Epidermal melanocyte (primary cell): ENCODE measurements at regions not wholly inside any gene's neighbourhood (a gene's known extent, or its start where the extent isn't known, plus 50 kb on each side); places are given as distances from the start of the nearest gene placed in this dataset.
"Not testable (repeated sequence)": the region's sequence is repeated elsewhere in the genome, so short reads cannot be mapped to it uniquely, and the experiment has no call there.

Experiments used
- DNase-seq: peaks from one replicate; pipeline ENCODE4 v3.0.0; 2011; ENCODE audit warnings: low spot score; ENCODE audit not compliant: insufficient read length

DNA sequence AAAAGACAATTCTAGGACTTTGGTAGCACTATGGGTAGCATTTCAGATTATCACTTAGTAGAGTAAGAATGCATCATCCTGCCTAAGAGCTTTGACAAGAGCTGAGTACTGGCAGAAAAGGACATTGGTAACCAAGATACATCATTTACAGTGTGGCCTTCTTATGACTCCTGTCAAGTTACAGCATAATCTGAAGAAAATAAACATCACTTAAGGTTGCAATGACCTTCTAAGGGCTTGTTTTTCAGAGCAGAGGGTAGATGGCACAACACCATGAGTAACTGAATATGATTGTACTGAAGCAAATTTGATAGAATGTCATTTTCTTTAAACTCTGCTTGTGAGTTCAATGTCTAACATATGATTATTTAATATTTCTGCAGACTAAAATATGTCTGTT is 822.6 kb downstream of the TBC1D32 start:
- DNase-seq, result no peak

DNA sequence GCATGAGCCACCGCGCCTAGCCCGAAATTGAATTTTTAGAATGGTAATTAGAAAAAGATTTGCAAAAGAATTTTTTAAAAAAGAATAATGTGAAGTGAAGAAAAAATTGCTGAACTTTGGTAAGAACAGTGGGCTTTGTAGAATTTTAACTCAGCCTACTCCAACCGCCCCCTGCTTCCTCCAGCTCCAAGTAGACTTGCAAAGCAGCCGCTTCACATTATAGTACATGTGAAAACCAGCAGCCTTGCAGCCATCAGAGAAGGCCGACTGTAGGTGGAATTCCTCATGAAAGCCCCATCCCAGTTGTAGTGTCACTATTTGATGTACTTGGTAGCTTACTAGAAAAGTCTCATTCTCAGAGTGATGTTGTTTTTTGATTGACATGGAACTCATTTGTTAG is 835.6 kb downstream of the TBC1D32 start:
- no peak for DNase-seq

- no peak for DNase-seq
These were observed 837.6 kb downstream of the TBC1D32 start for GRCh38 chr6:120496661-120497060.

- no peak for DNase-seq
These were observed 840.8 kb downstream of the TBC1D32 start for GRCh38 chr6:120493505-120493904.

DNA sequence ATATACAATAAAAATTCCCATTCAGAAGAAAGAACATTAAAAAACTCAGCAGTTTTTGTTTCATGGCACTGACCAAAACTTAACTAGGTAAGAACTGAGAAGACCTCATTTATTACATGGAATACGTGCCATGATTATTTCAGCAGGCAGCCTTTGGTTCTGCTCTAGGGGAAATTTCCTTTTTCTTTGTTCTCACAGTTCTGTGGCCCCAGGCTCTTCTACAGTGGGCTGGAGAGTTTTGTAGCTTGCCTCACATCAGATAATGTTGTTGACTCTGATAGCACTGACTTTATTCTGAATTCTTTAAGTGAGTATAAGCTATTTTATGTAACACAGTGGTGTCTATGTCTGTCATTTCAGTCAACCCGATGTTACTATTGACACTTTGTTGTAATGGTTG is 844.3 kb downstream of the TBC1D32 start:
- no peak for DNase-seq

- DNase-seq, result no peak
These were observed 850.1 kb downstream of the TBC1D32 start for GRCh38 chr6:120484146-120484545.

GRCh38 chr6:120478650-120479049 is 855.6 kb downstream of the TBC1D32 start:
- DNase-seq, result no peak

DNA sequence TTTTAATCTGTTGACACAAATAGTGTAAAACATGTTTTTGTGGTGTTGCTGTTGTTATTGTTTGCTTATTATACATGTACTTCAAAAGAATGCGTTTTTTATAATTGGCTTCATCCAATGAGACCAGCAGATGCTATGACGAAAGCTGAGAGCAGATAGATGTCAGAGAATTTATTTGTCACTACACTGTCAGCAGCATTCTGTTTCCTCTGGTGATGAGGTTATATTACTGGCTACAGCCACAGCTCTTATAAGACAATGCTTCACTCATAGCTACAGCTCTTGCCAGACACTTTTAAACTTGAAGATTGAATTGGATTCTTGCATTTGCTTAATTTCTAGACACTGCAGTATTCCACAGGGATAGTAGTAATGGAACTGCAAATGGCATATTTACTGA is 860.5 kb downstream of the TBC1D32 start:
- DNase-seq, result no peak

DNA sequence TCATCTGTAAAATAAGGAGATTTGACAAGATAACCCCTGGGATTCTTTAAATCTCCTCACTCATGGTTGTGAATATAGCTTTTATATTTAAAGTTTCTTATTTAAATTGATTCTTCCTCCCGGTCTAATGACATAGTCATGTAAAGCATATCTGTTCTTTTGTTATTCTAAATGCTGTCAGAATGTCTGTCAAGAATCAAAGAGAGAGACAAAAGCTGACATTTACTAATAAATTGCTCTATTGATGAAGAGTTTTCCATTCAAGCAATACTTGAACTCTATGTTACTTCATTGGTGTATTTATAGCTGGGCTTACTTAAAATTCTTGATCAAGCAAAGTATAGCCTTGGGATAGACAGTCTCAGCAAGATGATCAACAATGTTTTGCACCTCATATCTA is 865.8 kb downstream of the TBC1D32 start:
- DNase-seq, result no peak

DNA sequence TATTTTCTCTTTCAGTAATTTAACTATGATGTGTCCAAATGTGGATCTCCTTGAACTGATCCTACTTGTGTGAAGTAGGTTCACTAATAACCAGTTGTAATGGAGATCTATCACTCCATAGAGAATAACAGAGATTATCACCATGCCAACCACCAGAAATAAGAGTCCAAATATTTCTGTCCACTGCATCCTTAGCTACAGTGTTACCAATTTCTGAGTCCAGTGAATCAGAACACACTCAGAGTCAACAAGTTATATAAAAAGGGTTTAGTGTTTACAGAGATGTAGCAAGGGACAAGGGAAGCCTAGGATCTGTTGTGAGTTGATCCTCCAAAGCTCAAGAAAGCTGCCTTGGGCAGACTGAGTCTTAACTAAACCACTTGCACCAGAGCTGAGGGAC is 882.8 kb downstream of the TBC1D32 start:
- no peak for DNase-seq

DNA sequence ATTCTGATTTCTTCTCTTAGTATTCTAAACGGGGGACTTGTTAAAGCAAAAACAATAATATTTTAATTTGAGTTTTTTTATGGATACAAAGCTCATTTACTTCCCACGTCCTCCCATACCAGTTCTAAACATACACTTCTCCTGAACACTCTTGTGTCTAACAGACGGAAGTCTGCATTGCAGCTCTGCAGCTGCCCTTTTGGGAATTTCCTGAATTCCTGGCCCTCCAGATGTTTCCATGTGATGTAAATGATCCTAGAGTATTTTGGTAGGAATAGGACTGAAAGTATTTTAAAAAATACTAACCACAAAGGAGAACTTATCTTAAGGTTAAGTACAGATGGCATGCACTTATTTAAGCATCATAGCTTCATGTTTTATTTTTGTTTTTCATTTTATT is 886.7 kb downstream of the TBC1D32 start:
- no peak for DNase-seq

DNA sequence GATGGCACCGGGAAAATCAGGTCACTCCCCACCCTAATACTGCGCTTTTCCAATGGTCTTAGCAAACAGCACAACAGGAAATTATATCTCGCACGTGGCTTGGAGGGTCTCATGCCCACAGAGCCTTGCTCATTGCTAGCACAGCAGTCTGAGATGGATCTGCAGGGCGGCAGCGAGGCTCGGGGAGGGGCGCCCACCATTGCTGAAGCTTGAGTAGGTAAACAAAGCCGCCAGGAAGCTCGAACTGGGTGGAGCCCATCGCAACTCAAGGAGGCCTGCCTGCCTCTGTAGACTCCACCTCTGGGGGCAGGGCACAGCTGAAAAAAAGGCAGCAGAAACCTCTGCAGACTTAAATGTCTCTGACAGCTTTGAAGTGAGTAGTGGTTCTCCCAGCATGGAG is 901.4 kb downstream of the TBC1D32 start:
- not testable (repeated sequence) for DNase-seq

GRCh38 chr6:120431841-120432240 is 902.4 kb downstream of the TBC1D32 start:
- no peak for DNase-seq

GRCh38 chr6:120411394-120411793 is 922.9 kb downstream of the TBC1D32 start:
- DNase-seq, result no peak

- DNase-seq, result no peak
These were observed 923.7 kb downstream of the TBC1D32 start for GRCh38 chr6:120410586-120410985.

- no peak for DNase-seq
These were observed 926.6 kb downstream of the TBC1D32 start for GRCh38 chr6:120407696-120408095.

GRCh38 chr6:120405947-120406346 is 928.3 kb downstream of the TBC1D32 start:
- no peak for DNase-seq

GRCh38 chr6:120395784-120396183 is 938.5 kb downstream of the TBC1D32 start:
- no peak for DNase-seq

- DNase-seq, result no peak
These were observed 939.0 kb downstream of the TBC1D32 start for GRCh38 chr6:120395330-120395729.

GRCh38 chr6:120392941-120393340 is 941.3 kb downstream of the TBC1D32 start:
- no peak for DNase-seq

- DNase-seq, result no peak
These were observed 949.6 kb downstream of the TBC1D32 start for GRCh38 chr6:120384671-120385070.

GRCh38 chr6:120383681-120384080 is 950.6 kb downstream of the TBC1D32 start:
- no peak for DNase-seq

GRCh38 chr6:120378582-120379220 is 955.6 kb downstream of the TBC1D32 start:
- no peak for DNase-seq

- no peak for DNase-seq
These were observed 961.1 kb downstream of the TBC1D32 start for GRCh38 chr6:120373185-120373584.
